ENCODE measurements at regions not wholly inside any gene's neighbourhood (a gene's known extent, or its start where the extent isn't known, plus 50 kb on each side); places are given as distances from the start of the nearest gene placed in this dataset.

GRCh38 chr15:53256043-53256442, 465.9 kb upstream of the ONECUT1 start:
- TF ChIP-seq CTCF (IDR thresholded peaks at IDR 0.05; ENCODE audit: insufficient read depth, low read length) (no peak), SPI1 (IDR thresholded peaks at IDR 0.05; ENCODE audit: borderline replicate concordance, low read depth) (no peak), POLR2AphosphoS5 (IDR thresholded peaks at IDR 0.05; ENCODE audit: low read depth) (no peak)

Measured in HL-60 (cell line).